Testis (tissue), 2 donors: ENCODE measurements at regions not wholly inside any gene's neighbourhood (a gene's known extent, or its start where the extent isn't known, plus 50 kb on each side); places are given as distances from the start of the nearest gene placed in this dataset.

Source experiments
- DNase-seq: peaks from one replicate; pipeline ENCODE4 v3.0.0-alpha.2; 2019
- H3K27ac ChIP-seq, 2 donors: fragments of 200-600 bp; sonication (generic); one replicate each; pipeline ENCODE4 v1.5.1; 2019
- H3K27me3 ChIP-seq: fragments of 200-600 bp; sonication (generic); one replicate; pipeline ENCODE4 v1.5.1; 2019
- H3K36me3 ChIP-seq: fragments of 200-600 bp; sonication (generic); one replicate; pipeline ENCODE4 v1.5.1; 2017; ENCODE audit warnings: low read depth; ENCODE audit errors: missing control alignments
- H3K4me1 ChIP-seq: fragments of 200-600 bp; sonication (generic); one replicate; pipeline ENCODE4 v1.5.1; 2019
- H3K4me3 ChIP-seq, 2 donors: fragments of 200-600 bp; sonication (generic); one replicate each; pipeline ENCODE4 v1.5.1; 2017 to 2019
- H3K9me3 ChIP-seq: fragments of 200-600 bp; sonication (generic); one replicate; pipeline ENCODE4 v1.5.1; 2017
- CTCF ChIP-seq, 3 experiments: fragments of 450-650 bp in 2 of 3; fragments of 200-600 bp in 1 of 3; sonication (generic) in 1 of 3; IDR thresholded peaks; one replicate each; pipeline ENCODE4 v1.5.1; 2016 to 2019; ENCODE audit warnings: antibody characterized with exemption in 3 of 3, mild to moderate bottlenecking in 2 of 3, moderate library complexity in 1 of 3
- POLR2A ChIP-seq: fragments of 450-650 bp; IDR thresholded peaks from one replicate; pipeline ENCODE4 v1.6.1; 2017; ENCODE audit warnings: antibody characterized with exemption, mild to moderate bottlenecking, moderate library complexity
- WGBS, 2 donors: methylation state at CpG; one replicate each; pipeline ENCODE4 v1.1.5; 2018; 5-methylcytosine and 5-hydroxymethylcytosine counted together
- intact Hi-C: fragments of 100-400 bp; cut with DNase I; formaldehyde crosslinking; loops from one replicate; pipeline ENCODE4 v1.15.1; 2023; ENCODE audit warnings: low total_unique reads

- Histone ChIP-seq H3K36me3 (no peaks in the 10 kb centered on the region), H3K9me3 (no peaks in the 10 kb centered on the region), H3K4me1 (no peaks in the 10 kb centered on the region), H3K27me3 (no peaks in the 10 kb centered on the region), H3K27ac (no peak overlapping the region), H3K4me3 (no peak overlapping the region)
- TF ChIP-seq POLR2A (no peak), CTCF (IDR thresholded peaks at IDR 0.05) (no peak)
- no peak for DNase-seq
- intact Hi-C loops = no loop called here
- WGBS, 2 donors = 45% methylated on average over 1 of the region's 1 CpG
These were observed 782.1 kb downstream of the EPHA4 start for GRCh38 chr2:220789961-220790360.

- Histone ChIP-seq H3K9me3 (no peaks in the 10 kb centered on the region), H3K36me3 (no peaks in the 10 kb centered on the region), H3K4me3 (no peak overlapping the region), H3K4me1 (no peaks in the 10 kb centered on the region), H3K27me3 (no peaks in the 10 kb centered on the region), H3K27ac (peak overlapping the region; percentile 59 to 70)
- TF ChIP-seq CTCF (IDR thresholded peaks at IDR 0.05) (no peak), POLR2A (no peak)
- WGBS, 2 donors = 45 to 48% methylated on average over 3 of the region's 3 CpGs
- intact Hi-C loops = no loop called here
- DNase-seq = no peak
These were observed 776.4 kb downstream of the EPHA4 start for GRCh38 chr2:220795705-220796104.

- TF ChIP-seq CTCF (IDR thresholded peaks at IDR 0.05) = no peak
- WGBS, 2 donors = 78 to 85% methylated on average over 1 of the region's 1 CpG
- Histone ChIP-seq H3K27me3 (no peaks in the 10 kb centered on the region), H3K36me3 (no peaks in the 10 kb centered on the region), H3K27ac (no peak overlapping the region), H3K9me3 (no peaks in the 10 kb centered on the region), H3K4me1 (no peaks in the 10 kb centered on the region), H3K4me3 (no peak overlapping the region)
- intact Hi-C loops = no loop called here
- no peak for DNase-seq
These were observed 761.0 kb downstream of the EPHA4 start for GRCh38 chr2:220811115-220811514.

GRCh38 chr2:220811952-220812570 is 760.0 kb downstream of the EPHA4 start:
- H3K36me3 ChIP-seq = no peaks in the 10 kb centered on the region
- intact Hi-C loops = no loop called here
- H3K27me3 ChIP-seq = no peaks in the 10 kb centered on the region
- no peaks in the 10 kb centered on the region for H3K4me1 ChIP-seq
- TF ChIP-seq POLR2A (no peak), CTCF (IDR thresholded peaks at IDR 0.05) (no peak)
- no peak for DNase-seq
- 38 to 47% methylated on average over 1 of the region's 1 CpG for WGBS, 2 donors
- no peaks in the 10 kb centered on the region for H3K9me3 ChIP-seq
- H3K27ac ChIP-seq = no peak overlapping the region
- no peak overlapping the region for H3K4me3 ChIP-seq

GRCh38 chr2:220814441-220814840 is 757.7 kb downstream of the EPHA4 start:
- intact Hi-C loops = no loop called here
- Histone ChIP-seq H3K9me3 (no peaks in the 10 kb centered on the region), H3K27ac (no peak overlapping the region), H3K27me3 (no peaks in the 10 kb centered on the region), H3K4me3 (no peak overlapping the region), H3K4me1 (no peaks in the 10 kb centered on the region), H3K36me3 (no peaks in the 10 kb centered on the region)
- WGBS, 2 donors = 62 to 77% methylated on average over 4 of the region's 4 CpGs
- no peak for DNase-seq
- TF ChIP-seq POLR2A (no peak), CTCF (IDR thresholded peaks at IDR 0.05) (no peak)
